GM12865 (cell line): ENCODE measurements at regions not wholly inside any gene's neighbourhood (a gene's known extent, or its start where the extent isn't known, plus 50 kb on each side); places are given as distances from the start of the nearest gene placed in this dataset.
"Not testable (repeated sequence)": the region's sequence is repeated elsewhere in the genome, so short reads cannot be mapped to it uniquely, and the experiment has no call there.

Experiments
- DNase-seq: peaks from one replicate; pipeline ENCODE4 v3.0.0; 2010; ENCODE audit warnings: low read depth
- H3K4me3 ChIP-seq: 2 replicates; pipeline ENCODE4 v1.5.1; 2011; ENCODE audit warnings: mild to moderate bottlenecking, low read depth, low read length, control low read depth
- TF ChIP-seq, protein P1 (sequence below): IDR thresholded peaks from 2 replicates; pipeline ENCODE4 v1.5.1; 2011; ENCODE audit warnings: low read length, control low read depth, low read depth, inconsistent platforms; ENCODE audit not compliant: insufficient read depth; ENCODE audit errors: missing control alignments

DNA sequence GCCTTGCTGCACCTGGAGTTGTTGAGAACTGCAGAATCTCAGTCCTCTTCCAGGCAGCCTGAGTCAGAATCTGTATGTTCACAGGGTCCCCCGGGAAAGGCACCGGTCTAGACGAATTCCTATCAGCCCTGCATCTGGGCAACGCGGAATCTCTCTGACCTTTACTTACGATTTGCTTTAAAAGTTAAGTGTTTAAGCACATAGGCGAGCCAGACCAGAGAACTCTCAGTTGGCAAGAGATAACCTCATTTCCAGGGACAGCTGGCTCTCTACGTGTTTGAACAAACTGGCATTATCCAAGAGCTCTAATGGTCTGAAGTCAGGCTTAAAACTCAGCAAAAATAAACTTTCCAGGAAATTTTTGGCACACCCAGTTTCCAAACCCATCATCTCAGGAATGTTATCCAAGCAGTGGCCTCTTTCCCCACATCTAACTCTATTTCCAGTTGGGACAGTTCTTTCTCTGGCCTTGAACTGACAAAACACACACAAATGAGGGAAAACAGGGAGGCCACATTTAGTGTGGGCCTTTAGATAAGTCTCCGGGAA is 53.4 kb downstream of the HES1 start:
- TF ChIP-seq, protein P1, sequence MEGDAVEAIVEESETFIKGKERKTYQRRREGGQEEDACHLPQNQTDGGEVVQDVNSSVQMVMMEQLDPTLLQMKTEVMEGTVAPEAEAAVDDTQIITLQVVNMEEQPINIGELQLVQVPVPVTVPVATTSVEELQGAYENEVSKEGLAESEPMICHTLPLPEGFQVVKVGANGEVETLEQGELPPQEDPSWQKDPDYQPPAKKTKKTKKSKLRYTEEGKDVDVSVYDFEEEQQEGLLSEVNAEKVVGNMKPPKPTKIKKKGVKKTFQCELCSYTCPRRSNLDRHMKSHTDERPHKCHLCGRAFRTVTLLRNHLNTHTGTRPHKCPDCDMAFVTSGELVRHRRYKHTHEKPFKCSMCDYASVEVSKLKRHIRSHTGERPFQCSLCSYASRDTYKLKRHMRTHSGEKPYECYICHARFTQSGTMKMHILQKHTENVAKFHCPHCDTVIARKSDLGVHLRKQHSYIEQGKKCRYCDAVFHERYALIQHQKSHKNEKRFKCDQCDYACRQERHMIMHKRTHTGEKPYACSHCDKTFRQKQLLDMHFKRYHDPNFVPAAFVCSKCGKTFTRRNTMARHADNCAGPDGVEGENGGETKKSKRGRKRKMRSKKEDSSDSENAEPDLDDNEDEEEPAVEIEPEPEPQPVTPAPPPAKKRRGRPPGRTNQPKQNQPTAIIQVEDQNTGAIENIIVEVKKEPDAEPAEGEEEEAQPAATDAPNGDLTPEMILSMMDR = no peak
- DNase-seq = no peak
- no peak overlapping the region for H3K4me3 ChIP-seq

- DNase-seq, H3K4me3 ChIP-seq: not testable (repeated sequence)
Observed at GRCh38 chr3:194191850-194192249, 55.9 kb downstream of the HES1 start.

- TF ChIP-seq, protein P1 = no peak
- H3K4me3 ChIP-seq = no peak overlapping the region
- DNase-seq = peak; percentile 12
Observed at GRCh38 chr3:194194051-194194756, 58.3 kb downstream of the HES1 start.

DNA sequence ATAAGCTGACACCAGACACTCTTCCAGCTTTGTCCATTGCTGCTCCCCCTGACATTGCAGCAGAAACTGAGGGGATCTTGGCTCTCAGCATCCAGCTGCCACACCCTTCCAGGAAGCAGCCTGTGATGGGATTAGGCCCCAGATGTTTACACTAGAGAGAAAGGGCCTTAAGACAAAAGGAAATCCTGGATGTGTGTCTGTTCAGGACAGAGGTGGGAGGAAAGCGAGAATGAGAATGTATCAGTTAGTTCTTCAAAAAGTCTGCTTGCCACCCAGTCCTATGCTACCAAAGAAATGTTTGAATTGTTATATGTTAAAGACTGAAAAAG is 58.8 kb downstream of the HES1 start:
- H3K4me3 ChIP-seq = no peak overlapping the region
- DNase-seq = no peak
- TF ChIP-seq, protein P1 = no peak

DNA sequence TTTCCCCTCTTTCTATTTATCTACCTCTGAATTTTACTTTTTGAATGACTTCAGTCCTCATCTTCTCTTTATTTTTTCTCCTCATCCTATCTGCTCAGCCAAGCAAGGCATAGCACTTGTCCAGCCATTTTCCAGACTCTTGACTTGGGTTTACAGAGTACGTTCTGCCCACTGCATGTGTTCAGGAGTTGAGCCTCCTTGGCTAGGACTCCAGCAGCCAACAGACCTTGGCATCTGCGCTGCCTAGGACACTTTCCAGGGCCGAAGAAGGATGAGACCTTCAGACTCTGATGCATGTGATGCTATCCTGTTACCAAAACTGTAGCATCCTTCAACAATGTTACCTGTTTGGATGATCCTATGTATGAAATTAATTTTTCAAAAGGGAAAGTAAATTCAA is 59.7 kb downstream of the HES1 start:
- DNase-seq = no peak
- TF ChIP-seq, protein P1 = no peak

GRCh38 chr3:194196876-194197275 is 60.9 kb downstream of the HES1 start:
- no peak overlapping the region for H3K4me3 ChIP-seq
- TF ChIP-seq, protein P1 = no peak
- DNase-seq = no peak

More for the DNA sequence above, 59.7 kb downstream of the HES1 start:
- H3K4me3 ChIP-seq = no peak overlapping the region

DNA sequence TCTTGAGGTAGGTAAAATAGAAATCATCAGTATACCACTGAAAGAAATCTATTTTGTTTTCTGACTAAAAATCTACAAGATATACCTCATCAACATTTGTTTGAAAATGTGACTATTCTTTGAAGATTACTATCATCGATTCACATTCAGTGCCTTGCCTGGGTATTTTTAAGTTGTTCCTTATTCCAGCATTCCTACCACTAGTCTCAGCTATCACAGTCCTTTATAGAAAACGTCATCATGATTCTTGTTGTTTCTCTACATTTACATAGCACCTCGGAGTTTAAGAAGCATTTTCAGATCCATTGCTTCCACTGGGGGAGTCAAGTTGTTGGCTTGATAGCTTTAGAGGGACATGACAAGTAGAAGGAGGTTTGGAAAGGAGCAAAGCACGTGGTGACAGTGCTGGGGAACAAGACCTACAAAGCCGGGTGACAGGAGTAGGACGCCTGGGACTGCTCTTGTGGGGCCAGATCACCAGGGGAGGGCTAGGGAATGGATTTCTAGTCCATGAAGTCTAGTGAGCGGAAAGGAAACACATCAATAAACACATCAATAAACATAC is 61.5 kb downstream of the HES1 start:
- TF ChIP-seq, protein P1 = no peak

More for the DNA sequence above, 61.5 kb downstream of the HES1 start:
- DNase-seq = no peak
- H3K4me3 ChIP-seq = no peak overlapping the region
